GM21528 (cell line): ENCODE measurements at regions not wholly inside any gene's neighbourhood (a gene's known extent, or its start where the extent isn't known, plus 50 kb on each side); places are given as distances from the start of the nearest gene placed in this dataset.

Experiments used
- ATAC-seq: cut with Tn5 transposase; IDR thresholded peaks from one replicate; pipeline ENCODE4 v1.9.1; 2021; ENCODE audit warnings: mild to moderate bottlenecking, moderate library complexity; ENCODE audit not compliant: unreplicated experiment, low FRiP score

DNA sequence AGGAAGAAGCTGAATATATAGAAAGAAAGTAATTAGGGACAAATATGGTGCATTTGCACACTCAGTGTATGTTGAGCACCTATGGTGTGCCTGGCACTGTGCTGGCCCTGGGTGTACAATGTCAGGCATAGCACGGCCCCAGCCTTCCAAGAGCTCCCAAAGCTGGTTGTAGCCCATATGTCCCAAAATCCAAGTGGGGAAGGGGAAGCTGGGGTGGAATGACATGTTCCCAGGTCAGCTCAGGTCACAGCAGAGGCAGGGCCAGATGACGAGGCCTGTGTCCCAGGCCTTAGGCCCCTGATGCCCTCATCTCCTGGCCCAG lies 170.0 kb downstream of the VEGFA start:
- no peak for ATAC-seq

GRCh38 chr6:43939281-43940070 lies 169.5 kb downstream of the VEGFA start:
- no peak for ATAC-seq

DNA sequence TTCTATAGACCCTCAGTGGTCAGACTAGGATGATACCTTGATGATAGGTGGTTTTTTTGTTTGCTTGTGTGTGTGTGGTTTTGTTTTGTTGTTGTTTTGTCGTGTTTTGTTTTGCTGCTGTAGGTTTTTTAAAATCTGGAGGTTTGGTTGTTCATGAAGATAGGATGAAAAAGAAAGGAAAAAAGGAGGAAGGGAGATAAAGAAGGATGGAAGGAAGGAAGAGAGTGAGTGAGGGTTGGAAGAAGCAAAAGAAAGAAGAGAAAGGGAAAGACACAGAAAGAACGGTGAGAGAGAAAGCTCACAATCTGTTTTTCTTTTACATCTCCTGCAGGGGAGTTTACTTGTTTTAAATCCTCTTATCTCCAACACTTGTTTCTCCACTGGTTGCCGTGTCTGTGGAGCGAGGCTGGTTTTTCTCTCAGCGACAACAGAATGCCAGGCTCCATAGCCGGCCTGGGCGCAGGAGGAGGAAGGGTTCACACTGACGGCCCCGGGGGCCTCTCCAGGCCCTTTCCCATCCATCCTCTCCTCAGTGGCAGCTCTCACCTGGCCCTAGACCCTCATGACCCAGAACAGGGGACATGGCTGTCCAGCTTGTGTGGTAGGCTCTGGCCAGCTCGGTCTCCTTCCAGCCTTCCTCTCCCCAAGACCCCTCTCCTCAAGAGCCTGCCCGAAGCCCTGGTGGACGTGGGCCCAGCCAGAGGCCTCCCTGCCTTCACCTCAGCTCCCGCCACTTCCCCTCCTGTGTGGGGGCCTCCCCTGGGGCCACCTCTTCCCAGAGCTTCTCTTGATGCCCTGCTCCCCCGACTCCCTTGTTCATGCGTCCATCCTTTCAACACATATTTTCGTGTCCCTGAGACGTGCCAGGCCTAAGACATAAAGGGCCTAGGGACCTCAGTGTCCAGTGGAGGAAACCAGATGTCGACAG lies 168.4 kb downstream of the VEGFA start:
- no peak for ATAC-seq

DNA sequence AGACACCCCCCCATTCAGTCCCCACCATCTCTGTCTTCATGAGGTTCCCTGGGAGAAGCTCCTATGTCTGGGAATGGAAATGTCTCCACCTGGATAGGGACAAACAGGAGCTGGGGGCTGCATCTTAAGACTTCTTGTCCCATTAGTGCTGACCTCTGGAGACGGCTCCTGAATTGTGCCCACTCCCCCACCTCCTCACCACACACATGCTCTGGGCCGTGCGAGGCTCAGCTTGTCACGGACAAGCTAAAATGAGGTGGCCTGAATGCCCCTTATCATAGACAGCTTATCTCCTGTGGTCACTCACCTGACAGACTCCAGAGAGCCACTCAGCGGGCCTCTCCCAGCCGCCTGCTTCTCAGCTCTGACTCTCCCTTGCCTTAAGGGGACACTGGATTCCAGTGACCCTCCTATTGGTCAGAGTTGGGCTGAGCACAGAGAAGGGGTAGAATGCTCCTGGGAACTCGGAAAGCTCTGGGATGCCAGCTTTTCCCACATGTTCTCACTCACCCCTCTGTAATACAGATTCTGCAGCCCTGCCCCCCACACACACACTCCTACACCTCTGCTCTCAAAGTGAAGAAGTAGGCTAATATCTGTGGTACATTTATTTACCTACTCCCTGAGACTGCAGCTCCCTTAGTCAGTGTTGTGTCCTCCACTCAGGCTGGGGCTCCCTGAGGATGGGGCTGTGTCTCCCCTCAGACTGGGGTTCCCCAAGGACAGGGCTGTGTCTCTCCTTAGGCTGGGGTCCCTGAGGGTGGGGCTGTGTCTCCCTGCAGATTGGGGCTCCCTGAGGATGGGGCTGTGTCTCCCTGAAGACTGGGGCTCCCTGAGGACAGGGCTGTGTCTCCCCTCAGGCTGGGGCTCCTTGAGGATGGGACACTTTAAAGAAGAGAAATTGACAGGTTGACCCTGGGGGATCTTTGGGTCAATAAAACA lies 167.5 kb downstream of the VEGFA start:
- no peak for ATAC-seq

GRCh38 chr6:43936476-43936875 lies 166.5 kb downstream of the VEGFA start:
- no peak for ATAC-seq

GRCh38 chr6:43935921-43936439 lies 166.0 kb downstream of the VEGFA start:
- no peak for ATAC-seq

- no peak for ATAC-seq
Observed at GRCh38 chr6:43934803-43935602, 165.0 kb downstream of the VEGFA start.

DNA sequence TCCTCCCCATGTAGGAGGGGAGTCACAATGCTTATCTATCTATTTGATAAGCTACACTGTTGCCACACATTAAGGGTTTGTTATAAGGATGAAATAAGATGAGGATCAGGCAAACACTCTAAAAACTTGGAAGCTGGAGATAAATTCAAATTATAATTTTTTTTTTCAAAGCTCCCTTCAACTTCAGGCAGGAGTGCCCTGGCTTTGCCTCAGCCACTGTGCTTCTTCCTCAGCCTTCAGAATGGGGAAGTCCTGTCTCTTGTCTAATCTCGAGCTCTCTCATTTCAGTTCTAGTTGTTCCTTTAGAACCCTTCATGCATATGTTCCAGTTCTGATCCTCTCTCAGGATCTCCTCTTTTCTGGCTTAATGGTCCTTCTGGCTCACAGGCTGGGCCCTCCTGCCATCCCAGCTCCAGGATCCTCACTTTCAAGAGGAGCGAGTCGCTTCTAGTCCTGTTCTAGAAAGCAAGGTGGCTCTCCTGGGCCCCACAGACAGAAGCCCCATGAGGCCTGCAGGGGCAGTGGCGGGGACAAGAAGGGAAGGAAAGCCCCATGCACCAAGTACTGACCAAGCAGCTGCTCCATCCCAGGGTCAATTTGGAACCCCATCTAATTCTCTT lies 164.3 kb downstream of the VEGFA start:
- no peak for ATAC-seq

- no peak for ATAC-seq
Observed at GRCh38 chr6:43933148-43933885, 163.3 kb downstream of the VEGFA start.

GRCh38 chr6:43932259-43933147 lies 162.5 kb downstream of the VEGFA start:
- ATAC-seq, result no peak

GRCh38 chr6:43931201-43931600 lies 161.2 kb downstream of the VEGFA start:
- no peak for ATAC-seq

- ATAC-seq, result no peak
Observed at GRCh38 chr6:43930440-43931154, 160.6 kb downstream of the VEGFA start.

DNA sequence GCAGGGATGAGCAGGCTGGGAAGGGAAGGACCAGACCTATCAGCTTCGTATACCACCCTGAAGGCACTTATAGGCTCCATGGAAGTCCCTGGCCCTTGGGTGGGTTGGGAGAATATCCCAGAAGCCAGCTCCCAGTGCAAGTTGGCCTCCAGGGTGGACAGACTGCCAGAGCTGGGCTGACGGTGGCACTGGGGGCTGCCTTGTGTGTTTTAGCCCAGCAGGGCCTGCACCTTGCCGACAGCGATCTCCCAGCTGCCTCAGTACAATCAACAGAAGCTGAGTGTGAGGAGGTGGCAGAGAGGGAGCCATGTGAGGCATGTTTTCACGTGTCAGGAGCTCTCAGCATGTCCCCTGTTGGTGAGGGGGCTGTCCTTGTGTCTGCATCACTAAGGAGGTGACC lies 159.5 kb downstream of the VEGFA start:
- no peak for ATAC-seq

DNA sequence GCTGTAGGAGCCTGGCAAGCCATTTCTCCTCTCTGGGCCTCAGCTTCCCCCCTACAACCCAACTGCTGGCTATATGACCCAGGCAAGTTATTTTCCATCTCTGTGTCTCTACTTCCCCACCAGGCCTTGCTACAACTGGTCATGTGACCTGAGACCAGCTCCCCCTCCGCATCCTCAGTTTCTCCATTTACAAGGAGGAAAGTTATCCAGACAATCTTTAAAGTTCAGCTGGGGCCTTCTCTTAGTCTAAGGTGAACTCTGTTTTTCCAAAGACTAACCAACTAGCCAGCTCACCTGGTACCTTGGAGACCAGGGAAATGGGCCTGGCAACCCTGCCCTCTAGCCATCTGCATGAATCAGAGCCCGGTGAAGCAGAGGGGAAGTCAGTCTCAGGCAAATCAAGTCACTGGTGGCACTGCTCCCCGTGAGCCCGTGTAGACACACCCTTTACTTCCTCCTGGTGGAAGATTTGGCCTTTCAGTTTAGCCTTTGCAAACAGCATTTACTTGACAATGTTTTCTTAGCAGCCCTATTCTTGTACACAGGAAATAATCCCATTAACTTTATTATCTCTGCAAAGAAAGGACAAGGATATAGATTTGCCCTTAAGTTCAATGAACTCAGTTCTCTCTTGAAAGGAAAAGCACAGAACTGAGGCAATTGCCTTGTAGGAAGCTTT lies 157.7 kb downstream of the VEGFA start:
- no peak for ATAC-seq

DNA sequence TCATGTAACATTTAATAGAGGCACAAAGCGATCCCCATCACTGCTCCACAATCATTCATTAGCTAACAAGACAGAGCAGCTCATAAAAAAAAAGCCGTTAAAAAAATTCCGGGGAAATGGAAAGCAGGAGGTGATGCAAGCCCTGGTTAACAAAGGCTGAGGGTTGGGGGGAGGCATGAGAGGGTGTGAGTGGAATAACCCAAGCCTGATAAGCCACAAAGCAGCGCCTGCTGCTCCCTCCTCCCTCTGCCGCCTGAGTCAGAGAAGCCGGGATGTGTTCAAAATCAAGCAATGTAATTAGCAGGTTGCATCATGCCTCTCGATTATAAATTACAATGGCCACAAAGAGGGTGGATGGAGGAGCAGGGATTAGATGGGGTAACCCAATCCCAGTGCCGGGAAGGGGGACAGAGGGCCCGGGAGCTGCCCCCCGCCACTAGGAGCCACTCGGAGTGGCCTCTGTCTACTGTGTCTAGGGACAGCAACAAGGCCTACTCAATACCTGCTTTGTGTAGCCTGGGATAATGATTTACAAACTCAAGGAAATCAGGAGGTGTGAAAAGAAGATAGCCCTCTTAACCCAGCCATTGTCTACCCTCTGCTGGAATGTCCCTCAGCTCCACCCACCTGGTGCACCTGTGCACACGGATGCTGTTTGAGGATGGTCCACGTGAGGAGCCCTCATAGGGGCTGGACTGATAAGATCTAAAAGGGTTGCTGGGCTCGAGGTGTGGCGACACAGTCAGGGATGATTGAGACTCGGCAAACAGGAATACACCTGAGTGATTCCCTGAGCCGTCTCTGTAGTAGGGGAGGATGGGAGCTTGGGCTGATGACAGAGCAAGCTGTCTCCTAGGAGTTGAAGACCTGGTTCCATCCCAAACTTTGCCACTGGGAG lies 156.9 kb downstream of the VEGFA start:
- no peak for ATAC-seq
